Progenitor cell of endocrine pancreas (in vitro differentiated cells): ENCODE measurements at regions not wholly inside any gene's neighbourhood (a gene's known extent, or its start where the extent isn't known, plus 50 kb on each side); places are given as distances from the start of the nearest gene placed in this dataset.

Source experiments
- DNase-seq: peaks from one replicate; pipeline ENCODE4 v3.0.0; 2021; ENCODE audit warnings: low spot score; ENCODE audit not compliant: unreplicated experiment
- H3K27ac Mint-ChIP-seq: 2 replicates; pipeline ENCODE4 v1.8.0; 2021; ENCODE audit warnings: mild to moderate bottlenecking, moderate library complexity, mixed read lengths
- H3K27me3 Mint-ChIP-seq: 2 replicates; pipeline ENCODE4 v1.8.0; 2021; ENCODE audit warnings: mixed read lengths
- H3K36me3 Mint-ChIP-seq: 2 replicates; pipeline ENCODE4 v1.8.0; 2022; ENCODE audit warnings: mixed read lengths; ENCODE audit not compliant: insufficient read depth
- H3K4me1 Mint-ChIP-seq: 2 replicates; pipeline ENCODE4 v1.8.0; 2021; ENCODE audit warnings: low read depth, mixed read lengths
- H3K4me3 Mint-ChIP-seq: 2 replicates; pipeline ENCODE4 v1.8.0; 2021; ENCODE audit warnings: low read depth, mild to moderate bottlenecking, moderate library complexity, mixed read lengths
- H3K9me3 Mint-ChIP-seq: 2 replicates; pipeline ENCODE4 v1.8.0; 2021; ENCODE audit warnings: low read depth, mixed read lengths
- CTCF ChIP-seq: fragments of 200-600 bp; sonication (generic); IDR thresholded peaks from one replicate; pipeline ENCODE4 v1.5.0; 2021; ENCODE audit warnings: antibody characterized with exemption, mild to moderate bottlenecking; ENCODE audit not compliant: unreplicated experiment

GRCh38 chr10:130463876-130464364, 327.7 kb downstream of the GLRX3 start:
- Mint-ChIP-seq H3K4me1 (no peaks in the 10 kb centered on the region), H3K9me3 (peaks cover 6% of the 10 kb centered on the region), H3K36me3 (no peaks in the 10 kb centered on the region), H3K27ac (no peak overlapping the region), H3K4me3 (no peak overlapping the region), H3K27me3 (peaks cover 4% of the 10 kb centered on the region)
- TF ChIP-seq CTCF: no peak
- DNase-seq: no peak

DNA sequence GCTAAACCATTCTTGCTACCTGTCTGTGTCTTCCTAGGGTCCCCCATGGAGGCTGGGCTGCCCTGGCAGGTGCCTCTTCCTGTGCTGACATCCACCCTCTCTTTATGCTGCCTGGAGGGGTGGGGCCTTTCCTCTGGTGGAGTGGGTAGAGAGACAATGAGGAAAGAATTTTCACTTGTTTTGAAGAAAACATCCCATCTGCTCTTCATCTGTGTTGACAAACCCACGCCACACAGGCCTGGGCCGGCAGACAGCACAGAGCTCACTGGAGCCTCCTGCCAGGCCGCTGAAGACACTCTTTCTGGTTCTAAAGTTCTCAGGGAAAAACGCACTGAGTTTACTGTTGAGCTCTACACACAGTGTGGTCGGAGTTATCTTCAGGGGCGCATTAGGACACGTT, 328.2 kb downstream of the GLRX3 start:
- Mint-ChIP-seq H3K36me3 (no peaks in the 10 kb centered on the region), H3K4me3 (no peak overlapping the region), H3K4me1 (no peaks in the 10 kb centered on the region), H3K9me3 (peaks cover 10% of the 10 kb centered on the region), H3K27me3 (peaks cover 5% of the 10 kb centered on the region), H3K27ac (no peak overlapping the region)
- no peak for TF ChIP-seq CTCF
- no peak for DNase-seq

DNA sequence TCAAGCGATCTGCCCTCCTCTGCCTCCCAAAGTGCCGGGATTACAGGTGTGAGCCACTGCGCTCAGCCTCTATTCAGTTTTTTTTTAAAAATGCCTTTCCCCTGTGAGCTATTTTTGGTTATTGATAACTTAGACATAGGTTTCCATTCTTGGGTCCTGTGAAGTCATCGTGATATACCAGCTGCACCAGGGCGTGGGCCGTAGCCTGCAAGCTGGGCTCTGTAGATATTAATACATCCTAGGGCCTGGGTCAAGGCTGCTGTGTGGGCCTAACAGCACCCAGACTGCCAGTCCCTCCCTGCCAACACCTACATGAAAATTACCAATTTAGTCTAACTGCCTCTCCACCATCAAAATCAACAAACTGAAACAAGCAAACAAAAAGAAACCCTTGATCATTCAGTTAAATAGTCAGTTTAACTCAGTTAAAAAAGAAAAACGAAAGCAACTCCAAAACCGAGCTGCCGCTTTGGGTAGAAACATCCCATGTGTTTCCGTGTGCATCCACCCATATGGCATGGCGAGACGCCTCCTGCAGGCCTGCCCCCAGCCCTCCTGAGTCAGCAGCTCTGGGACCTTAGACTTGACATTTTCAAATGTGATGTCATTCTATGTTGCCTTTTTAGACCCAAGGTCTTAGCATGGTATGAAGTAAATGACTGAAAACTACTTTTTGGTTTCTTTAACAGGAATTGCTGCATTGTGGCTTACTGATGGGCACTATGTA, 330.2 kb downstream of the GLRX3 start:
- Mint-ChIP-seq H3K4me1 (no peaks in the 10 kb centered on the region), H3K4me3 (no peak overlapping the region), H3K27me3 (peaks cover 8% of the 10 kb centered on the region), H3K36me3 (no peaks in the 10 kb centered on the region), H3K27ac (no peak overlapping the region), H3K9me3 (peaks cover 13% of the 10 kb centered on the region)
- no peak for TF ChIP-seq CTCF
- no peak for DNase-seq

DNA sequence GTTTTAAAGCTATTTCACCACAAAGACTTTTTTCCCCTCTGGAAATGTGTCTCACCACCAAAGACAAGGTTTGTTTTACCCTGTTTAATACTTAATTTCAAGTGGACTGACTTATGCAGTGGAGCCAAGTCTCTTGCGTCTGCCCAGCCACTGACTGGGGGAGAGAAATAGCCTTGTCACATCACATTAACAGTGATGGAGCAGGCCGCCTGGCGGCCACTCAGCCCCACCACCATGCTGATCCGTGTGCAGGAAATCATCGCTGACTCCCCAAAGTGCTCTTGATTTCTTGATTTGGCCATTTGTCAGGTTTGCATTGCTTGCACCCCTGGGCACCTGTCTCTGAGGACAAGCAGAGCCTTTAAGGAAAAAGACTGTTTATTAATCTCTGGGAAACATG, 334.1 kb downstream of the GLRX3 start:
- no peak for TF ChIP-seq CTCF
- no peaks in the 10 kb centered on the region for H3K36me3 Mint-ChIP-seq
- DNase-seq: no peak
- peaks cover 19% of the 10 kb centered on the region for H3K27me3 Mint-ChIP-seq
- H3K4me3 Mint-ChIP-seq: no peak overlapping the region
- H3K9me3 Mint-ChIP-seq: peaks cover 13% of the 10 kb centered on the region
- no peak overlapping the region for H3K27ac Mint-ChIP-seq
- no peaks in the 10 kb centered on the region for H3K4me1 Mint-ChIP-seq

DNA sequence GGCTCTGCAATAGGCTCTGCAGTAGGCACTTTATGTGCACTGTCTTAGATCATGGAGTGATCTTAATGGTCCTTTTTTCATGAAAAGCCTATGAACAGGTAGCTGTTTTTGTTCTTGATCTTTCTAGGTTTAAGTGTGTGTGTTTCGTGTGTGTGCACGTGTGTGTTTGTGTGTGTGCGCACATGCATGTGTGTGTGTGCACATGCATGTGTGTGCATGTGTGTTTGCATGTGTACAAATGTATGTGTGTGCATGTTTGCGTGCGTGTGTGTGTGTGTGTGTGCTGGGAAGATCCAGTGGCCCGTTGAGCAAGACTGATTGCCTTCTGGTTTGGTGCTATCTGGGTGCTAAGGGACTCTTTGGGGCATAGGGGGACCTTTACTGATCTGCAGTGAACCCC, 334.8 kb downstream of the GLRX3 start:
- no peak for DNase-seq
- H3K9me3 Mint-ChIP-seq: peaks cover 13% of the 10 kb centered on the region
- H3K36me3 Mint-ChIP-seq: no peaks in the 10 kb centered on the region
- no peak for TF ChIP-seq CTCF
- peaks cover 19% of the 10 kb centered on the region for H3K27me3 Mint-ChIP-seq
- no peak overlapping the region for H3K27ac Mint-ChIP-seq
- no peak overlapping the region for H3K4me3 Mint-ChIP-seq
- peaks cover 2% of the 10 kb centered on the region for H3K4me1 Mint-ChIP-seq
